ENCODE measurements at regions not wholly inside any gene's neighbourhood (a gene's known extent, or its start where the extent isn't known, plus 50 kb on each side); places are given as distances from the start of the nearest gene placed in this dataset.

- no peak for TF ChIP-seq CTCF (IDR thresholded peaks at IDR 0.05; ENCODE audit: low read depth, low read length, missing control alignments)
- in situ Hi-C loops (cut with HindIII; ENCODE audit: low sequenced_read_pairs) = no loop called here
- no peak for DNase-seq (ENCODE audit: low read depth)
- H3K4me3 ChIP-seq (ENCODE audit: low read depth, low read length) = no peak overlapping the region
Measured at GRCh38 chr9:79259858-79260257, 311.9 kb upstream of the TLE4 start.

DNA sequence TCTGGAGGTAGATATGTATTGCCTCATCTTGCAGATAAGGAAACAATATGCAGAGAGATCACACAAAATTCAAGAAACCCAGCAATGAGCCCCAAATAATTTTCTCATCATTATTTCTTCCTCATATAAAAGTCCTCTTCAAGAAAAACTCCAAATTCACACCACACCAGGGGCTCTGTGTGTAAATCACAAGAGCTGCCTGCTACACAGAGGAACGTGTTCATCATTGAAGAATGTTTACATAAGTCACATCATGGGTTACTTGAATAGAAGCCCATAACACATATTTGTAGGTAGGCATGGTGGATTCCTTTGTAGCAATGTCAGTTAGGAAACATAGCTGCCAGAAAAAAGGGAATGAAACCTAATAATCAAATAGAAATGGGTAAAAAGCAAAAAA lies 308.1 kb upstream of the TLE4 start:
- H3K4me3 ChIP-seq (ENCODE audit: low read depth, low read length) = no peak overlapping the region
- no peak for DNase-seq (ENCODE audit: low read depth)
- no peak for TF ChIP-seq CTCF (IDR thresholded peaks at IDR 0.05; ENCODE audit: low read depth, low read length, missing control alignments)
- in situ Hi-C loops (cut with HindIII; ENCODE audit: low sequenced_read_pairs) = no loop called here

GRCh38 chr9:79264041-79264440 lies 307.7 kb upstream of the TLE4 start:
- no peak for DNase-seq (ENCODE audit: low read depth)
- in situ Hi-C loops (cut with HindIII; ENCODE audit: low sequenced_read_pairs) = no loop called here

DNA sequence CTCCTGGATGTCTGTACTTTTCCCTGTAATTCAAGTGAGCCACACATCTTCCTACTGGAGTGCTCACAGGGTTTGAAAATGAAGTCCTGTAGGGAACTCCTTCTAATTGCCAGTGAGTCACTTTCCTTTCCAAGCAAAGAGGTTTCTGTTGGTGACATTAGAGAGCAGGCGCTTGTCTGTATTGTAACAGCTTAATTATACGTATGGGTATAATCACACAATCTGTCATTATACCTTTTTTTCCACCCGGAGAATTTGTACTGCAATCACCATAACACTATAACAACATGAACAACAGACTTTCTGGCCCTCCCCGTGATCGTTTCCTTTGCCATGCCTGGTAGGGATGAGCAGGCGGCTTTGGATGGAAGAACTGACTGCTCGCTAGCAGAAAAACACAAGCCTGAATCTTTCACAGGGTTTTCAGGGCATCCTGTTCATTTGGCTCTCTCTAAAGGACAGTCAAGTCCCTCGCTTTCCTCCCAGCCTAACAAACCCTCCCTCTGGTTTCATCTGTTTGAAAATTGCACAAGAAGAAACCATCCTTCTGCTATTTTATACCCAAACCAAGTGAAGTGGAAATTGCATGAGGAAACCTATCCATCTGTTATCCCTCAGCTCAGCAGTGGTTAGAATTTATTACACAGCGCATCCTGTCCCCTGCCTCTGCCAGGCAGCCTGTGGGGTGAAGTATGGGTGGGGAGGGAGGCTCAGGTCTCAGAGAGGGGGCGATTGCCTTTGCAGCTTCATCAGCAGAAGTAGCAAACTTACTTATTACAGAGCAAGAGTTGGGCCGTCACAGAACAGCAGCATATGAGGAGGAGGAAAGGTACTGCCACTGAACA lies 307.0 kb upstream of the TLE4 start:
- in situ Hi-C loops (cut with HindIII; ENCODE audit: low sequenced_read_pairs) = no loop called here
- TF ChIP-seq CTCF (IDR thresholded peaks at IDR 0.05; ENCODE audit: low read depth, low read length, missing control alignments) = no peak
- no peak overlapping the region for H3K4me3 ChIP-seq (ENCODE audit: low read depth, low read length)
- no peak for DNase-seq (ENCODE audit: low read depth)

More at GRCh38 chr9:79264041-79264440, 307.7 kb upstream of the TLE4 start:
- TF ChIP-seq CTCF (IDR thresholded peaks at IDR 0.05; ENCODE audit: low read depth, low read length, missing control alignments) = no peak
- H3K4me3 ChIP-seq (ENCODE audit: low read depth, low read length) = no peak overlapping the region

GRCh38 chr9:79266986-79267385 lies 304.8 kb upstream of the TLE4 start:
- no peak overlapping the region for H3K4me3 ChIP-seq (ENCODE audit: low read depth, low read length)
- in situ Hi-C loops (cut with HindIII; ENCODE audit: low sequenced_read_pairs) = no loop called here
- no peak for TF ChIP-seq CTCF (IDR thresholded peaks at IDR 0.05; ENCODE audit: low read depth, low read length, missing control alignments)
- no peak for DNase-seq (ENCODE audit: low read depth)

DNA sequence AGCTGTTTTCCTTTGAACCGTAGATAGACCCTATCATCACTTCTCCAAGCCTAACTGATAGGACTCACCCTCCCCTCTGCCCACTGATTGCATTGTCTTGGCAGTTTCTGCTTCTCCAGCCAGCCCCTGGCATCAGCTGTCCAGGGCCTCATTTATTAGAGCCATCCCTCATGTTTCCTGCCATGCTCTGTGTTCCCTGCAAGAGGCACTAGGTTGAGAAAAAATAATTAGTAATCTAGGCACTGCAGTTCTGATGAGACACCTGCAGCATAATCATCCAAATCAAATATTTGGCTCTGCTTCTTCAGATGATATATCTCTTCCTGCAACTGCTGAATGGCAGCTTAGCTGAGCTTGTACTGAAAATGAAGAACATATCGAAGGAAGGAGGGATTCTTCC lies 303.0 kb upstream of the TLE4 start:
- no peak overlapping the region for H3K4me3 ChIP-seq (ENCODE audit: low read depth, low read length)
- TF ChIP-seq CTCF (IDR thresholded peaks at IDR 0.05; ENCODE audit: low read depth, low read length, missing control alignments) = no peak
- in situ Hi-C loops (cut with HindIII; ENCODE audit: low sequenced_read_pairs) = no loop called here
- no peak for DNase-seq (ENCODE audit: low read depth)
